ENCODE measurements at regions not wholly inside any gene's neighbourhood (a gene's known extent, or its start where the extent isn't known, plus 50 kb on each side); places are given as distances from the start of the nearest gene placed in this dataset.

GRCh38 chr13:60230593-60230992 lies 66.9 kb upstream of the DIAPH3 start:
- Histone ChIP-seq H3K9me3 (ENCODE audit: insufficient read depth in 2 of 2, low read depth in 1 of 2, low read length in 1 of 2) (no peaks in the 10 kb centered on the region), H3K4me2 (ENCODE audit: insufficient read depth in 1 of 2, low read depth in 2 of 2, low read length in 2 of 2) (no peak overlapping the region), H3K14ac (ENCODE audit: insufficient read length) (no peak overlapping the region), H4K5ac (ENCODE audit: insufficient read length, low read depth, low read length) (no peak overlapping the region), H3K56ac (replicated peaks; ENCODE audit: insufficient read length, low read depth, low read length) (no peak overlapping the region), H4K20me1 (replicated peaks in 1 of 2; ENCODE audit: control insufficient read depth in 1 of 2, insufficient read depth in 2 of 2, low read length in 2 of 2) (no peaks in the 10 kb centered on the region), H2AK5ac (ENCODE audit: low read depth, low read length) (no peak overlapping the region), H2BK15ac (ENCODE audit: low read length) (no peak overlapping the region), H2BK120ac (replicated peaks; ENCODE audit: low read depth, low read length) (no peak overlapping the region), H3K27me3 (replicated peaks in 1 of 4; ENCODE audit: control insufficient read depth in 3 of 4, extremely low read depth in 1 of 4, insufficient read depth in 3 of 4, low read length in 3 of 4) (no peaks in the 10 kb centered on the region), H2BK20ac (ENCODE audit: low read length) (no peak overlapping the region), H3K18ac (ENCODE audit: extremely low read depth, low read length) (no peak overlapping the region), H2BK5ac (ENCODE audit: low read depth, low read length) (no peak overlapping the region), H3K4ac (replicated peaks; ENCODE audit: insufficient read length, low read depth, low read length) (no peak overlapping the region), H2BK12ac (ENCODE audit: low read depth, low read length) (no peak overlapping the region), H4K91ac (replicated peaks; ENCODE audit: insufficient read length, low read length) (no peak overlapping the region), H3K79me1 (ENCODE audit: low read depth, low read length) (no peaks in the 10 kb centered on the region), H3K79me2 (ENCODE audit: control insufficient read depth in 1 of 2, insufficient read depth in 2 of 2, low read length in 2 of 2) (no peaks in the 10 kb centered on the region), H2AFZ (ENCODE audit: low read length) (0 out of 2 replicates have a peak overlapping the region, but pooled peaks have one; percentile 29), H3K36me3 (ENCODE audit: control insufficient read depth in 2 of 4, insufficient read depth in 4 of 4, low read length in 3 of 4) (no peaks in the 10 kb centered on the region), H3K27ac (ENCODE audit: low read depth, low read length) (no peak overlapping the region), H3K23ac (ENCODE audit: insufficient read length) (no peak overlapping the region), H3K23me2 (ENCODE audit: low read depth, low read length) (no peaks in the 10 kb centered on the region), H3K4me3 (ENCODE audit: extremely low read depth in 1 of 4, insufficient read depth in 2 of 4, low read depth in 3 of 4, low read length in 4 of 4) (no peak overlapping the region), H3K4me1 (replicated peaks in 1 of 4; ENCODE audit: control insufficient read depth in 3 of 4, insufficient read depth in 4 of 4, low read length in 3 of 4) (no peaks in the 10 kb centered on the region), H3K9ac (replicated peaks in 1 of 4; ENCODE audit: extremely low read depth in 1 of 4, low read depth in 3 of 4, low read length in 3 of 4) (no peak overlapping the region), H4K8ac (ENCODE audit: extremely low read depth, insufficient read depth, low read length) (no peak overlapping the region)
- FAIRE-seq (no peak), DNase-seq (ENCODE audit: low read depth in 1 of 2, low spot score in 2 of 2) (no peak)
- ChIA-PET POLR2A (ENCODE audit: partially characterized antibody) (no interaction called here), CTCF (ENCODE audit: partially characterized antibody) (interaction anchor here (0.5 to 1.8 kb wide), 4 partner anchors 75 to 99 kb away, joined by 3 to 5 read pairs (median 4); no protein-coding TSS in a partner anchor)
- TF ChIP-seq BRCA1 (IDR thresholded peaks at IDR 0.05; ENCODE audit: low read depth, low read length) (no peak), MAX (IDR thresholded peaks at IDR 0.05) (no peak), SP1 (IDR thresholded peaks at IDR 0.05; ENCODE audit: low read depth, low read length) (no peak), ASH2L (IDR thresholded peaks at IDR 0.05; ENCODE audit: low read length) (no peak)
- WGBS, 2 experiments (ENCODE audit: extremely low coverage in 1 of 2, insufficient coverage in 1 of 2, insufficient read length in 1 of 2, insufficient replicate concordance in 2 of 2, low coverage in 1 of 2, low lambda C conversion rate in 2 of 2, missing lambda C conversion rate in 1 of 2) = 95% methylated on average over 3 of the region's 3 CpGs; no CpG with 5 or more reads in 1 of the 2 experiments
